IMR-90 (cell line): ENCODE measurements at regions not wholly inside any gene's neighbourhood (a gene's known extent, or its start where the extent isn't known, plus 50 kb on each side); places are given as distances from the start of the nearest gene placed in this dataset.

ENCODE experiments used
- ATAC-seq: fragments of 200-7000 bp; cut with Tn5 transposase; 2 replicates; pipeline ENCODE4 v1.9.1; 2020; ENCODE audit warnings: low read depth, mild to moderate bottlenecking, moderate library complexity
- BruUV-seq: library from RNA; stranded (reverse); fragments of 400-500 nt; replicated peaks from 2 replicates; lab custom pipeline; 2021; lab: Mats Ljungman, UMichigan
- CTCF ChIA-PET: fragments of 300-600 bp; formaldehyde crosslinking; extraction: SDS; loops from one replicate; lab custom pipeline; 2021; ENCODE audit warnings: antibody characterized with exemption; lab: Yijun Ruan, JAX
- POLR2A ChIA-PET: fragments of 300-600 bp; sonication (Branson Sonifier 250); formaldehyde crosslinking; loops from one replicate; lab custom pipeline; 2022; ENCODE audit warnings: antibody characterized with exemption; ENCODE audit not compliant: unreplicated experiment; lab: Charles Lee
- DNase-seq: peaks from one replicate; pipeline ENCODE4 v3.0.0; 2013
- H2AFZ ChIP-seq: replicated peaks from 2 replicates; pipeline ENCODE3; 2013; ENCODE audit warnings: low read length, mild to moderate bottlenecking; ENCODE audit not compliant: poor library complexity
- H2AK5ac ChIP-seq: 2 replicates; pipeline ENCODE4 v1.6.1; 2013; ENCODE audit warnings: low read depth, low read length, inconsistent platforms
- H2AK9ac ChIP-seq: replicated peaks from 2 replicates; pipeline ENCODE3; 2013; ENCODE audit warnings: mild to moderate bottlenecking, low read depth, low read length, moderate library complexity; ENCODE audit not compliant: poor library complexity
- H2BK120ac ChIP-seq: 2 replicates; pipeline ENCODE4 v1.6.1; 2013; ENCODE audit warnings: low read depth, low read length, inconsistent platforms
- H2BK15ac ChIP-seq: 3 replicates; pipeline ENCODE4 v1.6.1; 2013; ENCODE audit warnings: low read depth, low read length, inconsistent platforms
- H2BK20ac ChIP-seq: 2 replicates; pipeline ENCODE4 v1.6.1; 2013; ENCODE audit warnings: low read depth, mild to moderate bottlenecking, inconsistent platforms, low read length, moderate library complexity
- H2BK5ac ChIP-seq: 2 replicates; pipeline ENCODE4 v1.6.1; 2013; ENCODE audit warnings: mild to moderate bottlenecking, low read depth, low read length, inconsistent platforms; ENCODE audit not compliant: poor library complexity, severe bottlenecking
- H3K14ac ChIP-seq: replicated peaks from 2 replicates; pipeline ENCODE4 v1.6.1; 2013; ENCODE audit warnings: low read depth, low read length, inconsistent platforms
- H3K18ac ChIP-seq: 2 replicates; pipeline ENCODE4 v1.6.1; 2013; ENCODE audit warnings: low read depth, low read length, control low read depth
- H3K23ac ChIP-seq: 2 replicates; pipeline ENCODE4 v1.6.1; 2013; ENCODE audit warnings: low read depth, low read length, inconsistent platforms
- H3K27ac ChIP-seq: 2 replicates; pipeline ENCODE4 v1.5.1; 2013; ENCODE audit warnings: mild to moderate bottlenecking, control low read depth, low read length; ENCODE audit not compliant: insufficient read depth
- H3K27me3 ChIP-seq: 2 replicates; pipeline ENCODE4 v1.6.1; 2013; ENCODE audit warnings: low read length; ENCODE audit not compliant: control insufficient read depth, insufficient read depth
- H3K36me3 ChIP-seq: 2 replicates; pipeline ENCODE4 v1.6.1; 2013; ENCODE audit warnings: low read length, mixed read lengths; ENCODE audit not compliant: control insufficient read depth, insufficient read depth
- H3K4ac ChIP-seq: 2 replicates; pipeline ENCODE4 v1.6.1; 2013; ENCODE audit warnings: low read depth, low read length, inconsistent platforms
- H3K4me1 ChIP-seq: 2 replicates; pipeline ENCODE4 v1.6.1; 2013; ENCODE audit warnings: low read length, mixed read lengths; ENCODE audit not compliant: control insufficient read depth, insufficient read depth
- H3K4me2 ChIP-seq: 2 replicates; pipeline ENCODE4 v1.6.1; 2013; ENCODE audit warnings: low read depth, mild to moderate bottlenecking, control low read depth, low read length, moderate library complexity
- H3K4me3 ChIP-seq: 2 replicates; pipeline ENCODE4 v1.5.1; 2013; ENCODE audit warnings: low read depth, mild to moderate bottlenecking, control low read depth, low read length, moderate library complexity; ENCODE audit not compliant: insufficient read depth
- H3K56ac ChIP-seq: 2 replicates; pipeline ENCODE4 v1.6.1; 2013; ENCODE audit warnings: low read length, inconsistent platforms; ENCODE audit not compliant: insufficient read depth; ENCODE audit errors: extremely low read depth
- H3K79me1 ChIP-seq, 2 experiments: 2 replicates each; pipeline ENCODE4 v1.6.1; 2013; ENCODE audit warnings: low read length in 2 of 2, inconsistent platforms in 1 of 2, low read depth in 1 of 2
- H3K9ac ChIP-seq: 2 replicates; pipeline ENCODE4 v1.6.1; 2013; ENCODE audit warnings: low read depth, low read length, control low read depth
- H3K9me1 ChIP-seq: 2 replicates; pipeline ENCODE4 v1.6.1; 2013; ENCODE audit warnings: low read length, inconsistent platforms; ENCODE audit not compliant: insufficient read depth
- H3K9me3 ChIP-seq: 2 replicates; pipeline ENCODE4 v1.6.1; 2013; ENCODE audit warnings: low read length; ENCODE audit not compliant: control insufficient read depth, insufficient read depth
- H4K20me1 ChIP-seq: 2 replicates; pipeline ENCODE4 v1.6.1; 2013; ENCODE audit warnings: low read length, inconsistent platforms; ENCODE audit not compliant: insufficient read depth
- H4K5ac ChIP-seq: 2 replicates; pipeline ENCODE4 v1.6.1; 2013; ENCODE audit warnings: mild to moderate bottlenecking, low read depth, low read length, control low read depth
- H4K8ac ChIP-seq, 2 experiments: 2 replicates each; pipeline ENCODE4 v1.6.1; 2013; ENCODE audit warnings: low read depth in 2 of 2, low read length in 2 of 2, control low read depth in 1 of 2, inconsistent platforms in 1 of 2
- H4K91ac ChIP-seq: 2 replicates; pipeline ENCODE4 v1.6.1; 2013; ENCODE audit warnings: low read depth, low read length, inconsistent platforms; ENCODE audit not compliant: insufficient read depth
- CEBPB ChIP-seq: IDR thresholded peaks from 2 replicates; pipeline ENCODE4 v1.6.1; 2012; ENCODE audit warnings: low read depth, low read length, improper control_type of control experiment
- MAFK ChIP-seq: IDR thresholded peaks from 2 replicates; pipeline ENCODE4 v1.6.1; 2012; ENCODE audit warnings: low read depth, low read length, improper control_type of control experiment
- POLR2A ChIP-seq: IDR thresholded peaks from 2 replicates; pipeline ENCODE4 v1.6.1; 2012; ENCODE audit warnings: mild to moderate bottlenecking, low read depth, low read length
- USF2 ChIP-seq: fragments of 150-350 bp; IDR thresholded peaks from 2 replicates; pipeline ENCODE4 v1.6.1; 2017; ENCODE audit warnings: mild to moderate bottlenecking, antibody characterized with exemption, low read length, low read depth
- WGBS, 2 experiments: methylation state at CpG; one replicate each; pipeline versions ENCODE4 v1.1.5 to v1.1.7; 2013; ENCODE audit warnings: missing lambda C conversion rate in 2 of 2; ENCODE audit not compliant: insufficient read length in 1 of 2; ENCODE audit errors: extremely low coverage in 2 of 2; 5-methylcytosine and 5-hydroxymethylcytosine counted together
- dilution Hi-C: fragments of 300-500 bp; cut with HindIII; formaldehyde crosslinking; loops from one replicate; pipeline ENCODE4 v1.14.3; 2018; ENCODE audit warnings: low sequenced_read_pairs; ENCODE audit not compliant: unreplicated experiment
- in situ Hi-C: fragments of 300-500 bp; cut with MboI; formaldehyde crosslinking; loops from 3 replicates; pipeline ENCODE4 v1.14.3; 2019; ENCODE audit warnings: low sequenced_read_pairs, inconsistent platforms, mixed read lengths
- intact Hi-C: fragments of 100-400 bp; cut with micrococcal nuclease; formaldehyde crosslinking; loops from 2 replicates; pipeline ENCODE4 v1.10.0; 2022

DNA sequence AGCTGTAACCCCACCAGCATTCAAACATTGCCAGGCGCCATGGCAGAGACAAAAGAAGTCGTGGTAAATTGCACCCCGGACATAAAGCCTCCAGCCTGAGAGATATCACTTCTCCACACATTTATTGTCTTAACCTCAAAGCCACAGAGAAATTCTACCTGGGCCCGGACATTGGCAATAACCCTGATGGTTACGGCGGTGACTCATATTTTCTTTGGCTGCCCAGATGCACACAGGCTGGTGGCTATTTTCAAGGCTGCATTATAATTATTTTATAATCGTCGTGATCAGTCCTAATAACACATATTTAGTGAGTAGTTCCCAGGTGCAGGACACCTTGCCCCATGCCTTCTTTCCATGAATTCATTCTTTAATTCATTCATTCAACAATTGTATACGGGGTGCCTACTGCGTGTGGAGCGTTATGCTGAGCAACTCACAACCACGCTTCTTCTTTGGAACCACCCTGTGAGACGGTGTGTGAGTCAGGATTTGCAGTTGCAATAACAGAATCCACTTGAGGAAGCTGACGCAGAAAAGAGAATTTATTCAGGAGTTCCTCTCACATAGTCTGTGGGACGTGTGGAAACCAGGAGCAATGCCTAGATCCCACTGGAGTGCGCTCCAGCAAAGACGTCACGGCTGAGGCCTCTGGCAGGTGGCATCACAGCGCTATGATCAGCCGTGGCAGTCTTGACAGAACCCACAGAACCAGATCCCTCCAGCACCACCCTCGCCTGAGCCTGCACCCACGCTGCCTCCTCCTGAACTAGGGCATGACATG lies 245.7 kb downstream of the FOXL1 start (continued):
- no peak for TF ChIP-seq MAFK

- BruUV-seq, result no TSS peak
- peaks cover 2% of the 10 kb centered on the region; the same call in 1 of the 2 replicates for H3K4me1 ChIP-seq
Observed at GRCh38 chr16:86824751-86825296, 246.5 kb downstream of the FOXL1 start.

More at GRCh38 chr16:86824751-86825296, 246.5 kb downstream of the FOXL1 start:
- peak overlapping the region; percentile 58 for H2AFZ ChIP-seq
- TF ChIP-seq POLR2A, result no peak
- no peak for TF ChIP-seq MAFK
- no peak for TF ChIP-seq USF2
- TF ChIP-seq CEBPB, result peak; percentile 86
- H4K5ac ChIP-seq, result no peak overlapping the region
- H3K4ac ChIP-seq, result 0 out of 2 replicates have a peak overlapping the region, but pooled peaks have one; percentile 9
- H3K36me3 ChIP-seq, result no peaks in the 10 kb centered on the region
- no peak overlapping the region; the same call in 1 of the 2 replicates for H2BK20ac ChIP-seq
- POLR2A ChIA-PET, result no interaction called here
- no peaks in the 10 kb centered on the region for H3K9me3 ChIP-seq
- no peak overlapping the region for H3K9ac ChIP-seq
- peaks cover 4% of the 10 kb centered on the region for H3K9me1 ChIP-seq
- no peak for ATAC-seq
- DNase-seq, result peak; percentile 12
- H3K27ac ChIP-seq, result no peak overlapping the region
- CTCF ChIA-PET, result no interaction called here
- no peak overlapping the region for H2BK5ac ChIP-seq
- no peak overlapping the region for H2BK15ac ChIP-seq
- no peak overlapping the region for H4K8ac ChIP-seq
- H2AK5ac ChIP-seq, result peak overlapping the region; percentile 82; the same call in 1 of the 2 replicates
- no peaks in the 10 kb centered on the region for H3K79me1 ChIP-seq
- in situ Hi-C loops, result no loop called here
- no peaks in the 10 kb centered on the region for H4K20me1 ChIP-seq
- H4K91ac ChIP-seq, result 0 out of 2 replicates have a peak overlapping the region, but pooled peaks have one; percentile 33
- H3K18ac ChIP-seq, result no peak overlapping the region
- H3K56ac ChIP-seq, result no peak overlapping the region
- intact Hi-C loops, result no loop called here
- H2AK9ac ChIP-seq, result no peak overlapping the region
- H3K14ac ChIP-seq, result 0 out of 2 replicates have a peak overlapping the region, but pooled peaks have one; percentile 66
- 79% methylated on average over 6 of the region's 18 CpGs; no CpG with 5 or more reads in 1 of the 2 experiments for WGBS, 2 experiments
- no peak overlapping the region for H3K23ac ChIP-seq
- H3K27me3 ChIP-seq, result peaks cover 39% of the 10 kb centered on the region
- no peak overlapping the region for H3K4me3 ChIP-seq
- no peak overlapping the region for H3K4me2 ChIP-seq
- dilution Hi-C loops, result no loop called here
- no peak overlapping the region; the same call in 1 of the 2 replicates for H2BK120ac ChIP-seq
